ENCODE measurements at regions not wholly inside any gene's neighbourhood (a gene's known extent, or its start where the extent isn't known, plus 50 kb on each side); places are given as distances from the start of the nearest gene placed in this dataset.

GRCh38 chr22:48687606-48688005 lies 1140.1 kb downstream of the BRD1 start:
- Histone ChIP-seq H3K36me3 (no peaks in the 10 kb centered on the region), H3K27ac (no peak overlapping the region), H3K27me3 (no peaks in the 10 kb centered on the region), H3K4me1 (no peaks in the 10 kb centered on the region), H3K4me3 (no peak overlapping the region), H3K9me3 (no peaks in the 10 kb centered on the region)
- intact Hi-C loops (cut with DNase I), result no loop called here
- no peak for DNase-seq
- 77 to 84% methylated on average over 5 to 6 of the region's 6 CpGs for WGBS, 2 donors
- no peak for TF ChIP-seq POLR2A (IDR thresholded peaks at IDR 0.05)
- TF ChIP-seq CTCF (IDR thresholded peaks at IDR 0.05), result no peak

GRCh38 chr22:48686694-48687302 lies 1140.9 kb downstream of the BRD1 start:
- H3K4me3 ChIP-seq, result no peak overlapping the region
- DNase-seq, result no peak
- H3K27ac ChIP-seq, result no peak overlapping the region
- no peaks in the 10 kb centered on the region for H3K27me3 ChIP-seq
- intact Hi-C loops (cut with DNase I), result no loop called here
- no peaks in the 10 kb centered on the region for H3K9me3 ChIP-seq
- no peaks in the 10 kb centered on the region for H3K4me1 ChIP-seq
- WGBS, 2 donors, result 72 to 75% methylated on average over 2 of the region's 2 CpGs
- H3K36me3 ChIP-seq, result no peaks in the 10 kb centered on the region
- TF ChIP-seq POLR2A (IDR thresholded peaks at IDR 0.05), result no peak

DNA sequence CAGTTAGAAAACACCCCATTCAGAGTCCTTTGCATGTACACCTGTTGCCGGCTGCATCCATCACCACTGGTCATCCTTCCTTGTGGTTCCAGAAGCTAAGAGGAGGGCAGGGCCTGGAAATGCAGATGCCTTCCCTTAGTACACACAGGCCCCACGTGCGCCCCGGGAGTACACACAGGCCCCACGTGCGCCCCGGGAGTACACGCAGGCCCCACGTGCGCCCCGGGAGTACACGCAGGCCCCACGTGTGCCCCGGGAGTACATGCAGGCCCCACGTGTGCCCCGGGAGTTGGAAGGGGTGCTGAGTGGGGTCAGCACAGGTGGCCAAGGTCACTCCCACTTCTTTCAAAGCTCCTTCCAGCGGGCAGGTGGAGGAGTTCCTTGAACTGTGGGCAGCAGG lies 1141.9 kb downstream of the BRD1 start:
- TF ChIP-seq CTCF (IDR thresholded peaks at IDR 0.05), result no peak
- TF ChIP-seq POLR2A (IDR thresholded peaks at IDR 0.05), result no peak
- Histone ChIP-seq H3K36me3 (no peaks in the 10 kb centered on the region), H3K9me3 (no peaks in the 10 kb centered on the region), H3K4me3 (no peak overlapping the region), H3K27ac (no peak overlapping the region), H3K4me1 (no peaks in the 10 kb centered on the region), H3K27me3 (no peaks in the 10 kb centered on the region)
- intact Hi-C loops (cut with DNase I), result no loop called here
- no peak for DNase-seq
- 97 to 100% methylated on average over 2 to 7 of the region's 17 CpGs for WGBS, 2 donors

- no peaks in the 10 kb centered on the region for H3K36me3 ChIP-seq
- H3K9me3 ChIP-seq, result no peaks in the 10 kb centered on the region
- no peak for DNase-seq
- TF ChIP-seq CTCF (IDR thresholded peaks at IDR 0.05) (no peak), POLR2A (IDR thresholded peaks at IDR 0.05) (no peak)
- H3K4me1 ChIP-seq, result no peaks in the 10 kb centered on the region
- H3K27ac ChIP-seq, result no peak overlapping the region
- H3K4me3 ChIP-seq, result no peak overlapping the region
- intact Hi-C loops (cut with DNase I), result no loop called here
- H3K27me3 ChIP-seq, result no peaks in the 10 kb centered on the region
- 66 to 80% methylated on average over 9 of the region's 9 CpGs for WGBS, 2 donors
These were observed 1144.0 kb downstream of the BRD1 start for GRCh38 chr22:48683640-48684039.

DNA sequence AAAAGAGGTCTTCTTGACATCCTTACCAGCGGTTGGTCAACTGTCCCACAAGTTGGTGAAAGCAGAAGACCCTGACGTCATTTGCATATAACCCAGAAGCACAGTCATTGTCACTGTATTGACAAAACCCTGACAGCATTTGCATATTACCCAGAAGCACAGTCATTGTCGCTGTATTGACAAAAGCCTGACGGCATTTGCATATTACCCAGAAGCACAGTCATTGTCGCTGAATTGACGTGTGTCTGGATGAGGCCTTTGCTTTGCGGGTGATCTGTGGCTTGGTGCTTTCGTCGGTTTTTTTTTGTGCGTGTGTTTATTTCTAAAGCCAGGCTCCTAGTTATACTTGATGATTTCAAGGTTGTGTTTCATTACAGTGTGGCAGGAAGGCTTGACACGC lies 1145.2 kb downstream of the BRD1 start:
- TF ChIP-seq CTCF (IDR thresholded peaks at IDR 0.05) (no peak), POLR2A (IDR thresholded peaks at IDR 0.05) (no peak)
- Histone ChIP-seq H3K27me3 (no peaks in the 10 kb centered on the region), H3K4me1 (no peaks in the 10 kb centered on the region), H3K36me3 (no peaks in the 10 kb centered on the region), H3K27ac (no peak overlapping the region), H3K9me3 (no peaks in the 10 kb centered on the region), H3K4me3 (no peak overlapping the region)
- DNase-seq, result no peak
- intact Hi-C loops (cut with DNase I), result no loop called here
- 72 to 80% methylated on average over 10 to 11 of the region's 11 CpGs for WGBS, 2 donors

DNA sequence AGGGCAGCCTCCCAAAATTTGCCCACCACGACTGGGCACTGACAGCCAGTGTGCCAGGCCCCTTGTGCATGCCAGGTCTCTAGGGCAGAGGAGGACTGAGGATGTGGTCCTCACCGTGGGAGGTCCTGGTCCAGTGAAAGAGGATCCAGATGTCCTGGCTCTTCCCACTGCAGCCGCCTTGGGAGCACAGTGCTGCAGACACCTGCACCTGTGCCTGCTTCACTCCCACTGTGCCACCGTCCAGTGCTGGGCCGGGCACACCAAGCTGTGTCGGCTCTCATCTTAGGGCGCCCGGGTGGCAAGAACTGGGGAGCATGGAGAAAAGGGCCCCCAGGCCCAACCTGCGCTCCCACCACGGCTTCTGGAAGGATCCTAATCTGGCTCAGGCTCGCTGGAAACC lies 1147.1 kb downstream of the BRD1 start:
- no peak overlapping the region for H3K4me3 ChIP-seq
- H3K4me1 ChIP-seq, result no peaks in the 10 kb centered on the region
- no peak for DNase-seq
- WGBS, 2 donors, result 33% methylated on average over 1 of the region's 11 CpGs; no CpG with 5 or more reads in 1 of the 2 donors
- TF ChIP-seq CTCF (IDR thresholded peaks at IDR 0.05), result no peak
- TF ChIP-seq POLR2A (IDR thresholded peaks at IDR 0.05), result no peak
- no peak overlapping the region for H3K27ac ChIP-seq
- no peaks in the 10 kb centered on the region for H3K27me3 ChIP-seq
- no peaks in the 10 kb centered on the region for H3K36me3 ChIP-seq
- intact Hi-C loops (cut with DNase I), result no loop called here
- no peaks in the 10 kb centered on the region for H3K9me3 ChIP-seq

Data from esophagus squamous epithelium (tissue), 5 donors.